GM12878 (cell line): ENCODE measurements at regions not wholly inside any gene's neighbourhood (a gene's known extent, or its start where the extent isn't known, plus 50 kb on each side); places are given as distances from the start of the nearest gene placed in this dataset.

Experiments
- BACH1 ChIP-seq: fragments of 450-650 bp; IDR thresholded peaks from 2 replicates; pipeline ENCODE4 v1.6.1; 2017; ENCODE audit warnings: mild to moderate bottlenecking, borderline replicate concordance
- CBFB ChIP-seq: IDR thresholded peaks from 2 replicates; pipeline ENCODE4 v1.6.1; 2016; ENCODE audit warnings: antibody characterized with exemption, low read depth
- CREM ChIP-seq: IDR thresholded peaks from 2 replicates; pipeline ENCODE4 v1.6.1; 2014; ENCODE audit warnings: antibody characterized with exemption, low read depth
- EZH2 ChIP-seq: IDR thresholded peaks from 2 replicates; pipeline ENCODE4 v1.6.1; 2012; ENCODE audit warnings: low read depth, mild to moderate bottlenecking, control low read depth, inconsistent platforms, low read length, borderline replicate concordance; ENCODE audit not compliant: control insufficient read depth
- FOXM1 ChIP-seq: IDR thresholded peaks from 2 replicates; pipeline ENCODE4 v1.6.1; 2012; ENCODE audit warnings: low read depth, mild to moderate bottlenecking, inconsistent platforms, low read length, moderate library complexity
- STAT1 ChIP-seq: fragments of 450-650 bp; conservative IDR thresholded peaks from 2 replicates; pipeline ENCODE4 v1.6.1; 2014; ENCODE audit warnings: antibody characterized with exemption, mild to moderate bottlenecking
- TF ChIP-seq, protein P1 (sequence below): fragments of 450-650 bp; formaldehyde crosslinking; IDR thresholded peaks from 2 replicates; pipeline ENCODE4 v1.4.0; 2020; ENCODE audit warnings: mild to moderate bottlenecking, moderate library complexity
- TF ChIP-seq, protein P2 (sequence below): fragments of 450-650 bp; IDR thresholded peaks from 2 replicates; pipeline ENCODE4 v1.6.1; 2017; ENCODE audit warnings: mild to moderate bottlenecking, low read depth, inconsistent platforms; ENCODE audit not compliant: poor library complexity, severe bottlenecking
- TF ChIP-seq, protein P3 (sequence below): fragments of 450-650 bp; formaldehyde crosslinking; IDR thresholded peaks from 2 replicates; pipeline ENCODE4 v1.5.0; 2022; ENCODE audit warnings: mild to moderate bottlenecking, missing genetic modification characterization

DNA sequence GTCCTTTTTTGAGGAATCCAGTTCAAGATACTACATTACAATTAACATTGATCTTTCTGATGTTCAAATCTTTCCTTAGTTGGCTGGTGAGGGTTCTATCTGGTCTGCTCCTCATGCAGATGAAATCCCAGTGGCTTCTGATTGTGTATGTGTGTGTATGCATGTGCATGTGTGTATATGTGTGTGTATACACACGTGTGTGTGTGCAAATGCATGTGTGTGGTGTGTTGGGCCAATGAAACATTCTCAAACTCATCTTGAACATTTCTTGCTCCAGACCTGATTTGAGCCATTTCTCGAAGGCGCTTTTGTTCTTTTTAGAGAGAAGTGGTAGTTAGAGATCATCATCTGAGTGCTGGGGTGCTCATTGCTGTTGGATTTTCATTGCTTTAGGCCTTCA, 113.9 kb downstream of the GLRX3 start (continued):
- TF ChIP-seq, protein P1, sequence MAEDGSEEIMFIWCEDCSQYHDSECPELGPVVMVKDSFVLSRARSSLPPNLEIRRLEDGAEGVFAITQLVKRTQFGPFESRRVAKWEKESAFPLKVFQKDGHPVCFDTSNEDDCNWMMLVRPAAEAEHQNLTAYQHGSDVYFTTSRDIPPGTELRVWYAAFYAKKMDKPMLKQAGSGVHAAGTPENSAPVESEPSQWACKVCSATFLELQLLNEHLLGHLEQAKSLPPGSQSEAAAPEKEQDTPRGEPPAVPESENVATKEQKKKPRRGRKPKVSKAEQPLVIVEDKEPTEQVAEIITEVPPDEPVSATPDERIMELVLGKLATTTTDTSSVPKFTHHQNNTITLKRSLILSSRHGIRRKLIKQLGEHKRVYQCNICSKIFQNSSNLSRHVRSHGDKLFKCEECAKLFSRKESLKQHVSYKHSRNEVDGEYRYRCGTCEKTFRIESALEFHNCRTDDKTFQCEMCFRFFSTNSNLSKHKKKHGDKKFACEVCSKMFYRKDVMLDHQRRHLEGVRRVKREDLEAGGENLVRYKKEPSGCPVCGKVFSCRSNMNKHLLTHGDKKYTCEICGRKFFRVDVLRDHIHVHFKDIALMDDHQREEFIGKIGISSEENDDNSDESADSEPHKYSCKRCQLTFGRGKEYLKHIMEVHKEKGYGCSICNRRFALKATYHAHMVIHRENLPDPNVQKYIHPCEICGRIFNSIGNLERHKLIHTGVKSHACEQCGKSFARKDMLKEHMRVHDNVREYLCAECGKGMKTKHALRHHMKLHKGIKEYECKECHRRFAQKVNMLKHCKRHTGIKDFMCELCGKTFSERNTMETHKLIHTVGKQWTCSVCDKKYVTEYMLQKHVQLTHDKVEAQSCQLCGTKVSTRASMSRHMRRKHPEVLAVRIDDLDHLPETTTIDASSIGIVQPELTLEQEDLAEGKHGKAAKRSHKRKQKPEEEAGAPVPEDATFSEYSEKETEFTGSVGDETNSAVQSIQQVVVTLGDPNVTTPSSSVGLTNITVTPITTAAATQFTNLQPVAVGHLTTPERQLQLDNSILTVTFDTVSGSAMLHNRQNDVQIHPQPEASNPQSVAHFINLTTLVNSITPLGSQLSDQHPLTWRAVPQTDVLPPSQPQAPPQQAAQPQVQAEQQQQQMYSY (CRISPR knock-in tag) = no peak
- TF ChIP-seq CBFB = no peak
- no peak for TF ChIP-seq CREM
- TF ChIP-seq EZH2 = no peak
- TF ChIP-seq, protein P2, sequence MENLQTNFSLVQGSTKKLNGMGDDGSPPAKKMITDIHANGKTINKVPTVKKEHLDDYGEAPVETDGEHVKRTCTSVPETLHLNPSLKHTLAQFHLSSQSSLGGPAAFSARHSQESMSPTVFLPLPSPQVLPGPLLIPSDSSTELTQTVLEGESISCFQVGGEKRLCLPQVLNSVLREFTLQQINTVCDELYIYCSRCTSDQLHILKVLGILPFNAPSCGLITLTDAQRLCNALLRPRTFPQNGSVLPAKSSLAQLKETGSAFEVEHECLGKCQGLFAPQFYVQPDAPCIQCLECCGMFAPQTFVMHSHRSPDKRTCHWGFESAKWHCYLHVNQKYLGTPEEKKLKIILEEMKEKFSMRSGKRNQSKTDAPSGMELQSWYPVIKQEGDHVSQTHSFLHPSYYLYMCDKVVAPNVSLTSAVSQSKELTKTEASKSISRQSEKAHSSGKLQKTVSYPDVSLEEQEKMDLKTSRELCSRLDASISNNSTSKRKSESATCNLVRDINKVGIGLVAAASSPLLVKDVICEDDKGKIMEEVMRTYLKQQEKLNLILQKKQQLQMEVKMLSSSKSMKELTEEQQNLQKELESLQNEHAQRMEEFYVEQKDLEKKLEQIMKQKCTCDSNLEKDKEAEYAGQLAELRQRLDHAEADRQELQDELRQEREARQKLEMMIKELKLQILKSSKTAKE = no peak
- TF ChIP-seq, protein P3, sequence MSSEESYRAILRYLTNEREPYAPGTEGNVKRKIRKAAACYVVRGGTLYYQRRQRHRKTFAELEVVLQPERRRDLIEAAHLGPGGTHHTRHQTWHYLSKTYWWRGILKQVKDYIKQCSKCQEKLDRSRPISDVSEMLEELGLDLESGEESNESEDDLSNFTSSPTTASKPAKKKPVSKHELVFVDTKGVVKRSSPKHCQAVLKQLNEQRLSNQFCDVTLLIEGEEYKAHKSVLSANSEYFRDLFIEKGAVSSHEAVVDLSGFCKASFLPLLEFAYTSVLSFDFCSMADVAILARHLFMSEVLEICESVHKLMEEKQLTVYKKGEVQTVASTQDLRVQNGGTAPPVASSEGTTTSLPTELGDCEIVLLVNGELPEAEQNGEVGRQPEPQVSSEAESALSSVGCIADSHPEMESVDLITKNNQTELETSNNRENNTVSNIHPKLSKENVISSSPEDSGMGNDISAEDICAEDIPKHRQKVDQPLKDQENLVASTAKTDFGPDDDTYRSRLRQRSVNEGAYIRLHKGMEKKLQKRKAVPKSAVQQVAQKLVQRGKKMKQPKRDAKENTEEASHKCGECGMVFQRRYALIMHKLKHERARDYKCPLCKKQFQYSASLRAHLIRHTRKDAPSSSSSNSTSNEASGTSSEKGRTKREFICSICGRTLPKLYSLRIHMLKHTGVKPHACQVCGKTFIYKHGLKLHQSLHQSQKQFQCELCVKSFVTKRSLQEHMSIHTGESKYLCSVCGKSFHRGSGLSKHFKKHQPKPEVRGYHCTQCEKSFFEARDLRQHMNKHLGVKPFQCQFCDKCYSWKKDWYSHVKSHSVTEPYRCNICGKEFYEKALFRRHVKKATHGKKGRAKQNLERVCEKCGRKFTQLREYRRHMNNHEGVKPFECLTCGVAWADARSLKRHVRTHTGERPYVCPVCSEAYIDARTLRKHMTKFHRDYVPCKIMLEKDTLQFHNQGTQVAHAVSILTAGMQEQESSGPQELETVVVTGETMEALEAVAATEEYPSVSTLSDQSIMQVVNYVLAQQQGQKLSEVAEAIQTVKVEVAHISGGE (CRISPR knock-in tag) = no peak
- TF ChIP-seq STAT1 = no peak
- TF ChIP-seq BACH1 = no peak
- no peak for TF ChIP-seq FOXM1
